Ishikawa (cell line): ENCODE measurements at regions not wholly inside any gene's neighbourhood (a gene's known extent, or its start where the extent isn't known, plus 50 kb on each side); places are given as distances from the start of the nearest gene placed in this dataset.

Experiments
- CREB1 ChIP-seq: IDR thresholded peaks from 2 replicates; pipeline ENCODE4 v1.6.1; 2012; ENCODE audit warnings: low read depth
- EP300 ChIP-seq: IDR thresholded peaks from 2 replicates; pipeline ENCODE4 v1.6.1; 2012; ENCODE audit warnings: borderline replicate concordance
- FOXM1 ChIP-seq: IDR thresholded peaks from 2 replicates; pipeline ENCODE4 v1.6.1; 2012; ENCODE audit warnings: low read depth, borderline replicate concordance
- NFIC ChIP-seq: IDR thresholded peaks from 2 replicates; pipeline ENCODE4 v1.6.1; 2012
- RAD21 ChIP-seq: IDR thresholded peaks from 2 replicates; pipeline ENCODE4 v1.6.1; 2012; ENCODE audit warnings: low read depth
- TCF12 ChIP-seq: IDR thresholded peaks from 2 replicates; pipeline ENCODE4 v1.6.1; 2012; ENCODE audit warnings: low read depth
- TF ChIP-seq, protein P1 (sequence below): IDR thresholded peaks from 2 replicates; pipeline ENCODE4 v1.6.1; 2012
- TF ChIP-seq, protein P2 (sequence below): IDR thresholded peaks from 2 replicates; pipeline ENCODE4 v1.6.1; 2012; ENCODE audit warnings: low read depth, mild to moderate bottlenecking
- TF ChIP-seq, protein P3 (sequence below): IDR thresholded peaks from 2 replicates; pipeline ENCODE4 v1.6.1; 2012

- TF ChIP-seq, protein P1, sequence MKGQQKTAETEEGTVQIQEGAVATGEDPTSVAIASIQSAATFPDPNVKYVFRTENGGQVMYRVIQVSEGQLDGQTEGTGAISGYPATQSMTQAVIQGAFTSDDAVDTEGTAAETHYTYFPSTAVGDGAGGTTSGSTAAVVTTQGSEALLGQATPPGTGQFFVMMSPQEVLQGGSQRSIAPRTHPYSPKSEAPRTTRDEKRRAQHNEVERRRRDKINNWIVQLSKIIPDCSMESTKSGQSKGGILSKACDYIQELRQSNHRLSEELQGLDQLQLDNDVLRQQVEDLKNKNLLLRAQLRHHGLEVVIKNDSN, result no peak
- TF ChIP-seq FOXM1, result no peak
- no peak for TF ChIP-seq TCF12
- TF ChIP-seq, protein P2, sequence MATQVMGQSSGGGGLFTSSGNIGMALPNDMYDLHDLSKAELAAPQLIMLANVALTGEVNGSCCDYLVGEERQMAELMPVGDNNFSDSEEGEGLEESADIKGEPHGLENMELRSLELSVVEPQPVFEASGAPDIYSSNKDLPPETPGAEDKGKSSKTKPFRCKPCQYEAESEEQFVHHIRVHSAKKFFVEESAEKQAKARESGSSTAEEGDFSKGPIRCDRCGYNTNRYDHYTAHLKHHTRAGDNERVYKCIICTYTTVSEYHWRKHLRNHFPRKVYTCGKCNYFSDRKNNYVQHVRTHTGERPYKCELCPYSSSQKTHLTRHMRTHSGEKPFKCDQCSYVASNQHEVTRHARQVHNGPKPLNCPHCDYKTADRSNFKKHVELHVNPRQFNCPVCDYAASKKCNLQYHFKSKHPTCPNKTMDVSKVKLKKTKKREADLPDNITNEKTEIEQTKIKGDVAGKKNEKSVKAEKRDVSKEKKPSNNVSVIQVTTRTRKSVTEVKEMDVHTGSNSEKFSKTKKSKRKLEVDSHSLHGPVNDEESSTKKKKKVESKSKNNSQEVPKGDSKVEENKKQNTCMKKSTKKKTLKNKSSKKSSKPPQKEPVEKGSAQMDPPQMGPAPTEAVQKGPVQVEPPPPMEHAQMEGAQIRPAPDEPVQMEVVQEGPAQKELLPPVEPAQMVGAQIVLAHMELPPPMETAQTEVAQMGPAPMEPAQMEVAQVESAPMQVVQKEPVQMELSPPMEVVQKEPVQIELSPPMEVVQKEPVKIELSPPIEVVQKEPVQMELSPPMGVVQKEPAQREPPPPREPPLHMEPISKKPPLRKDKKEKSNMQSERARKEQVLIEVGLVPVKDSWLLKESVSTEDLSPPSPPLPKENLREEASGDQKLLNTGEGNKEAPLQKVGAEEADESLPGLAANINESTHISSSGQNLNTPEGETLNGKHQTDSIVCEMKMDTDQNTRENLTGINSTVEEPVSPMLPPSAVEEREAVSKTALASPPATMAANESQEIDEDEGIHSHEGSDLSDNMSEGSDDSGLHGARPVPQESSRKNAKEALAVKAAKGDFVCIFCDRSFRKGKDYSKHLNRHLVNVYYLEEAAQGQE, result no peak
- TF ChIP-seq NFIC, result no peak
- no peak for TF ChIP-seq RAD21
- no peak for TF ChIP-seq EP300
- TF ChIP-seq CREB1, result no peak
- TF ChIP-seq, protein P3, sequence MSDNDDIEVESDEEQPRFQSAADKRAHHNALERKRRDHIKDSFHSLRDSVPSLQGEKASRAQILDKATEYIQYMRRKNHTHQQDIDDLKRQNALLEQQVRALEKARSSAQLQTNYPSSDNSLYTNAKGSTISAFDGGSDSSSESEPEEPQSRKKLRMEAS, result no peak
Observed at GRCh38 chr2:133685636-133686215, 117.5 kb upstream of the NCKAP5 start.
